HEK293T (cell line): ENCODE measurements at regions not wholly inside any gene's neighbourhood (a gene's known extent, or its start where the extent isn't known, plus 50 kb on each side); places are given as distances from the start of the nearest gene placed in this dataset.

Experiments
- HDGF ChIP-seq: fragments of 450-650 bp; IDR thresholded peaks from 2 replicates; pipeline ENCODE4 v1.6.1; 2017; ENCODE audit warnings: antibody characterized with exemption, borderline replicate concordance
- L3MBTL2 ChIP-seq: fragments of 450-650 bp; conservative IDR thresholded peaks from 2 replicates; pipeline ENCODE4 v1.6.1; 2016; ENCODE audit warnings: mild to moderate bottlenecking
- NFRKB ChIP-seq: fragments of 450-650 bp; IDR thresholded peaks from 2 replicates; pipeline ENCODE4 v1.6.1; 2016; ENCODE audit warnings: mild to moderate bottlenecking, moderate library complexity
- PKNOX1 ChIP-seq: fragments of 450-650 bp; IDR thresholded peaks from 2 replicates; pipeline ENCODE4 v1.6.1; 2016
- ZNF384 ChIP-seq: fragments of 450-650 bp; IDR thresholded peaks from 2 replicates; pipeline ENCODE4 v1.6.1; 2016

DNA sequence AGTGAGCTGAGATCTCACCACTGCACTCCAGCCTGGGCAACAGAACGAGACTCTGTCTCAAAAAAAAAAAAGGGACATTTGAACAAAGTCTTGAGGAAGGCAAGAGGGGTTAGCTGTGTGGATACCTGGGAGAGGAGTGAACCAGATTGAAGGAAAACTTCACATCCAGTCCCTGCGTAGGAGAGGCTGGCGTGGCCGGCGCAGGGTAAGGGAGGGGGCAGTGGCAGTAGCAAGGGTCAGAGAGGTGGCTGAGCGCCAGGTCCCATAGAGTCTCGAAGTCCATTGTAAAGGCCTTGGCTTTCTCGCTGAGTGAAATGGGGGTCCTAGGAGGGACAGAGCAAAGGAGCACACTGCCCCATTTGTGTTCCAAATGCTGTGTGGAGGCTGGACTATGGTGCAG, 171.8 kb upstream of the WSCD1 start:
- TF ChIP-seq L3MBTL2 (no peak), HDGF (no peak), PKNOX1 (no peak), ZNF384 (no peak), NFRKB (no peak)
